ENCODE measurements at regions not wholly inside any gene's neighbourhood (a gene's known extent, or its start where the extent isn't known, plus 50 kb on each side); places are given as distances from the start of the nearest gene placed in this dataset.

- ATAC-seq (ENCODE audit: insufficient number of reproducible peaks, low FRiP score, low read depth): no peak
- TF ChIP-seq CTCF (IDR thresholded peaks at IDR 0.05): no peak
These were observed 451.3 kb upstream of the FAM98A start for GRCh38 chr2:34050413-34050812.

DNA sequence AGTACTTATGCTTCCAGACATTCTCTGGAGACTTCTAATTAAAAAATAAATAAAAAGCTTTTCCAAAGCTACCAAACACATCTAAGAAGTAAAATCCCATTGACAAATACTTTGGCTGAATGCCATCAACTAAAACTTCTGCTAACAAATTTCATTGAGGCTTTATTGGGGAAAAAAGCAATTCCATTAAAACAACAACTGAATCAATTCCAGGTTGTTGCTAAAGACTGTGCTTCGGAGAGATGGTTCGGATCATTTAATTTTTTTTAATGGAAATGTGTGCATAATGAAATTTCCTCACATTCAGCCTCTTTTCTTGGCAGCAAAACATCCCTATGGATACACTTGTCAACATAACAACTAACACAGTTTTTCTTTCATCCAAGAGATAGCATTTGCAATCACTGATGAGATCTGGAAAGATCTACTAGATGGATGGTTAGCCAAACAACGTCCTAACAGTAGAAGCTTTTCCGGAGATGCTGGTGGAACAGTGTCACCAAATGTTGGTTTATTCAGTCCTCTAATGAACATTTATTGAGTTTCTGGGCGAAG, 446.1 kb upstream of the FAM98A start:
- no peak for TF ChIP-seq CTCF (IDR thresholded peaks at IDR 0.05)
- H3K9me3 ChIP-seq: no peaks in the 10 kb centered on the region
- ATAC-seq (ENCODE audit: insufficient number of reproducible peaks, low FRiP score, low read depth): no peak
- H3K4me1 ChIP-seq (ENCODE audit: control insufficient read depth in 1 of 2, low read depth in 2 of 2): no peaks in the 10 kb centered on the region
- H3K27ac ChIP-seq: no peak overlapping the region
- H3K4me3 ChIP-seq: no peak overlapping the region
- no peak for DNase-seq (ENCODE audit: low spot score)
- H3K27me3 ChIP-seq (replicated peaks; ENCODE audit: insufficient read depth): no peaks in the 10 kb centered on the region
- no peaks in the 10 kb centered on the region for H3K36me3 ChIP-seq

More at GRCh38 chr2:34050413-34050812, 451.3 kb upstream of the FAM98A start:
- Histone ChIP-seq H3K4me1 (ENCODE audit: control insufficient read depth in 1 of 2, low read depth in 2 of 2) (no peaks in the 10 kb centered on the region), H3K27me3 (replicated peaks; ENCODE audit: insufficient read depth) (no peaks in the 10 kb centered on the region), H3K4me3 (no peak overlapping the region), H3K9me3 (no peaks in the 10 kb centered on the region), H3K36me3 (no peaks in the 10 kb centered on the region), H3K27ac (no peak overlapping the region)
- no peak for DNase-seq (ENCODE audit: low spot score)

DNA sequence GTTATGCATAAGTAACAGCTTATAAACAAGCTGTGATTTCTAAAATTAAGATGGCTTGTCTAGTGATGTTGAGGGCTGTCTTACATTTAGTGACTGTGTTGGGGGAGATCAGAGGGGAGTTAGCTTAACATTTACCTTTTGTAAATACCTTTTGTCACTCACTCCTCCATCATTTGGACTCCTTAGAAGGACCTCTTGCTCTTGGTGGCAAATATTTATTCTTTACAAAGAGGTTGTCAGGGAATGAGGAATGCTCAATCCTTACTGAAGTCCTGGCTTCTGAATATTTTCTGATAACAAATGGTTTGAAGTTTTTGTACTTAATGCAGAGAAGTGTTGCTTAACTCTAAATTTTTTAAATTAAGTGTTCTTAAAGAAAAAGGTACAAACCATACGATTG, 438.8 kb upstream of the FAM98A start:
- DNase-seq (ENCODE audit: low spot score) (no peak), ATAC-seq (ENCODE audit: insufficient number of reproducible peaks, low FRiP score, low read depth) (no peak)
- no peak overlapping the region for H3K27ac ChIP-seq
- no peak for TF ChIP-seq CTCF (IDR thresholded peaks at IDR 0.05)
- no peaks in the 10 kb centered on the region for H3K9me3 ChIP-seq
- H3K27me3 ChIP-seq (replicated peaks; ENCODE audit: insufficient read depth): no peaks in the 10 kb centered on the region
- no peak overlapping the region for H3K4me3 ChIP-seq
- H3K4me1 ChIP-seq (ENCODE audit: control insufficient read depth in 1 of 2, low read depth in 2 of 2): no peaks in the 10 kb centered on the region
- H3K36me3 ChIP-seq: no peaks in the 10 kb centered on the region

DNA sequence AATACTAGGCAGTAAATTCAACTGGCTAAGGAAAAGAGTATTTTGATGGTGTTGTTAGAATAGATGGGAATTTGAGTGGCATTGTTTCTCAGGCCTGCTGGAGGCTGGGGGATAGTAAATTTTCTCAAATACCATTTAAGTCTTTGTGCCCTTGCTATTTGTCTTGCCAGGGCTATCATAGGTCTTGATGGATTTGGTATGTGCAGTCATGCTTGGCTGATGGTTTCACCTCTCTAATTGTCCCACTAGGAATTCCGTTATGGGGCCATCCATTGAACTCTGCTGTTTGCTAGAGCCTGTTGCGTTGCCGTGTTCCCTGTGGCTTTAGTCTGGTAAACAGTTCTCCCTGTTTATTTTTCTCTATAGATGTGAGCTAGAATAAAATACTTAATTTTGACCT, 438.1 kb upstream of the FAM98A start:
- H3K27me3 ChIP-seq (replicated peaks; ENCODE audit: insufficient read depth): no peaks in the 10 kb centered on the region
- ATAC-seq (ENCODE audit: insufficient number of reproducible peaks, low FRiP score, low read depth) (no peak), DNase-seq (ENCODE audit: low spot score) (no peak)
- H3K4me1 ChIP-seq (ENCODE audit: control insufficient read depth in 1 of 2, low read depth in 2 of 2): no peaks in the 10 kb centered on the region
- no peak for TF ChIP-seq CTCF (IDR thresholded peaks at IDR 0.05)
- H3K27ac ChIP-seq: no peak overlapping the region
- no peak overlapping the region for H3K4me3 ChIP-seq
- no peaks in the 10 kb centered on the region for H3K36me3 ChIP-seq
- no peaks in the 10 kb centered on the region for H3K9me3 ChIP-seq

GRCh38 chr2:34031097-34031496, 432.0 kb upstream of the FAM98A start:
- no peaks in the 10 kb centered on the region for H3K27me3 ChIP-seq (replicated peaks; ENCODE audit: insufficient read depth)
- H3K4me3 ChIP-seq: no peak overlapping the region
- no peaks in the 10 kb centered on the region for H3K9me3 ChIP-seq
- H3K27ac ChIP-seq: no peak overlapping the region
- H3K4me1 ChIP-seq (ENCODE audit: control insufficient read depth in 1 of 2, low read depth in 2 of 2): peaks cover 0 to 16% of the 10 kb centered on the region in 2 donors
- no peak for TF ChIP-seq CTCF (IDR thresholded peaks at IDR 0.05)
- ATAC-seq (ENCODE audit: insufficient number of reproducible peaks, low FRiP score, low read depth) (no peak), DNase-seq (ENCODE audit: low spot score) (no peak)
- no peaks in the 10 kb centered on the region for H3K36me3 ChIP-seq
